NOMO-1 treated with DMSO at 0.1 percent for 48 hours (cell line): ENCODE measurements at regions not wholly inside any gene's neighbourhood (a gene's known extent, or its start where the extent isn't known, plus 50 kb on each side); places are given as distances from the start of the nearest gene placed in this dataset.
"Not testable (repeated sequence)": the region's sequence is repeated elsewhere in the genome, so short reads cannot be mapped to it uniquely, and the experiment has no call there.

Experiments used
- DNase-seq: peaks from one replicate; lab custom pipeline; 2025; ENCODE audit not compliant: unreplicated experiment; lab: John Stamatoyannopoulos, UW

DNA sequence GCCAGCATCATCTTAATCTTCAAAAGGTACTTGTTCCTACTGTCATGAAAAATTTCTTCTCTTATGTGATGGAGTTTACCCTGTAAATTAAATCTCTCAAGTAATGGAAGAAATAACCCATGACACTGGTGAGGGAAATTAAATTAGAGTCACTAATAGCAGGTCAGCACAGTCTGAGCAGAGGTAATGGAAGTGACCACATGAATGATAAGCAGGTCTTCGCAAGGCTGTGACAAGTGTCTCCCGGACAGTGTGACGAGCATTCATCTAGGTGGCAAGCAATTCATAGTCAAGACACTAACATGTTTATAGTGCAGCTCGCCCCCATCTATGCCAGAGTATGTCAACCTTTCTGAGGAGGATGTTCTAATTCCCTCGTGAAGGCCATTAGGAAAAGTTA is 249.2 kb downstream of the FRK start:
- no peak for DNase-seq

GRCh38 chr6:115798229-115798628 is 262.5 kb downstream of the FRK start:
- no peak for DNase-seq

GRCh38 chr6:115796829-115797228 is 263.9 kb downstream of the FRK start:
- no peak for DNase-seq

GRCh38 chr6:115796061-115796460 is 264.6 kb downstream of the FRK start:
- DNase-seq: no peak

- DNase-seq: no peak
Observed at GRCh38 chr6:115783402-115784061, 277.2 kb downstream of the FRK start.

DNA sequence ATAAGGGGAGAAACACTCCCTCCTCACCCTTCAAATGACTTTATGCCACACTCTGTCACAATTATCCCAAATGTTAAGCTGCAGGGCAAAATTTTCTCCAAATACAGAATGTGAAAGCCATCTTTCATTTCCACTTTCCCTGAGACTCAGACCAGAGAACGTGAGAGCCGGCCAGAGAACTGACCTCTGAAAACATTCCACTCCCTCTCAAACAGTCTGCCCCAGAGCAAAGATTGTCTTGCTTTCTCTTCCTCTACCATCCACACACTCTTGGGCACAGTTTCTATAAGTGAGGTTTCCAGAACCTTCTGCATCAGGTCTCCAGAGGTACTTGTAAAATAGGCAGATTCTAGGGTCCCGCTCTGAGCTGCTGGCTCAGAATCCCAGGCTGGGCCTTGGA is 278.1 kb downstream of the FRK start:
- DNase-seq: no peak

GRCh38 chr6:115773741-115774140 is 286.9 kb downstream of the FRK start:
- DNase-seq: no peak

DNA sequence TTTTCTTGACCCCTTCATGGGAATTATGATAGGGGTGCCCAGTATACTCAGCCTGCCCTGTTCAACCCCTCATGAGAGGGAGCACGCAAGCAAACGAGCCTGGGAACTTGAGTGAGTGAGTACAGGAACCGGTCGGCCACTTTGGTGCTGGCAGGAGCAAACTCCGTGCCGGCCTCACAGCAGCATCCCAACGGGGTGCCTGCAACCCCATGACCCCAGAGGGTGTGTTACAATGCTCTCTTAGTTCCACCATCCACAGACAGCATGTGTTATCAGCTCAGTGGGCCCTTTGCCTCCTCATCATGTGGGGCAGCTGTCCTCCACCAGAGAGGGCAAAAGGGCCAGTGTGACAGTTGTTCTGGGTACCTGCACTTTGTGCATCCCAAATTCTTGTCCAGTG is 289.8 kb downstream of the FRK start:
- DNase-seq: no peak

DNA sequence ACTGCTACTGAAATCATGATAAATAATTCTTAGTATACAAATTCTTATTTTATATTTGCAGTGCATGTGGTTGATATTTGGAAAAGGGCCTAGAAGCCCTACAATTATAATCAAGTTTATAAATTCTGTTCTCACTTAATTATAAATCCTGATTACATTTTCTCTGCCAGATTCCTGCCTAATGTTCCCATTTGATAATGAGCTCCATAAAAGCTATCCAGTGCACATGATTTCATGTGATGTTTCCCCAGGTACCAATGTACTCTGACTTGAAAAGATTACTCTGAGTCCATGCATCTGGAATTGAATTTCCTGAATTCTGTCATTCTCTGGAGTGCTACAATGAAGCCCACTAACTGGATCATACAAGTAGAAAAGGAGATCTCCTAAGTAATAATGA is 292.2 kb downstream of the FRK start:
- no peak for DNase-seq

GRCh38 chr6:115767931-115768330 is 292.8 kb downstream of the FRK start:
- DNase-seq: no peak

DNA sequence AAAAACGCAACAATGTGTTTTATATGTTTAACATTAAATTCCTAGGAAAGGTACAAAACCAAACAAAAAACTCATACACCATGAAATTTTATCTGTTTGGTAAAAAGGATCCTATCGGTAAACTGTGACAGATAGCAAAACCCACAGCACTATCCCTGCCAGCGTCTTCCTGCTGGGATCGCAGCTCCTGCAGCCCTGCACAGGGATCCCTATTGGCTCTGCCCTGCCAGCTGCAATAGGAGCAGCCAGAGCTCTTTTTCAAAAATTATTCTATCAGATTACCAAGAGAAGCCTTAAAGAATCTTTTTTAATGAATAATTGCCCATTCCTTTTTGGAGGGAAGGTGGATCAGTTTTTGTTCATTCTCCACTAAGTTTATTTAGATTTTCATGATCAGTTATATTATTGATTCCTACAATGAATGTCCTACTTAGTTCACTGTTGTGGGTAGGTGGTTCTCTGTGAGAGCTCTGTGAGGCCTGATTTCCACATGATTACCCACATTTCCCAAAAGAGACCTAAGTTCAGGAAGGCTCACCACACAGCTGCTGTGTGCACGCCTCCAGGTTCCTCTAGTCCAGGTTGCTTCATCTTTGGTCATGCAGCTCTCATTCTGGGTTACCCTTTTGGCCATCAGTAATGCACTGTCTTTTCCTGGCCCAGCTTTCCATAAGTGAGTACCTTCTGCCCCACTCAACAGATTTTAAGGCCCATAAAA is 293.8 kb downstream of the FRK start:
- DNase-seq: no peak

- no peak for DNase-seq
Observed at GRCh38 chr6:115765966-115766365, 294.7 kb downstream of the FRK start.

- DNase-seq: no peak
Observed at GRCh38 chr6:115759051-115759450, 301.6 kb downstream of the FRK start.

GRCh38 chr6:115753446-115753845 is 307.2 kb downstream of the FRK start:
- no peak for DNase-seq

- no peak for DNase-seq
Observed at GRCh38 chr6:115750946-115751345, 309.7 kb downstream of the FRK start.

GRCh38 chr6:115750292-115750691 is 310.4 kb downstream of the FRK start:
- DNase-seq: no peak

- DNase-seq: no peak
Observed at GRCh38 chr6:115747719-115748118, 313.0 kb downstream of the FRK start.

GRCh38 chr6:115746583-115746982 is 314.1 kb downstream of the FRK start:
- DNase-seq: not testable (repeated sequence)

GRCh38 chr6:115740907-115741306 is 319.8 kb downstream of the FRK start:
- DNase-seq: no peak

DNA sequence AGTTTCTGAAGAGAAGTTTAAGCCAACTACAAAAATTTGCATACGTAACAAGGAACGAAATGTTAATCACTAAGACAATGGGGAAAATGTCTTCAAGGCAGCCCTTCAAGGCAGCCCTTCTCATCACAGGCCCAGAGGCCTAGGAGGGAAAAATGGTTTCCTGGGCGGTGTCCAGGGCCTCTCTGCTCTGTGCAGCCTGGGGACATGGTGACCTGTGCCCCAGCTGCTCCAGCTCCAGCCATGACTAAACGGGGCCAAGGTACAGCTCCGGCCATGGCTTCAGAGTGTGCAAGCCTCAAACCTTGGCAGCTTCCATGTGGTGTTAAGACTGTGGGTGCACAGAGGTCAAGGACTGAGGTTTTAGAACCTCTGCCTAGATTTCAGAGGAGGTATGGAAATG is 325.1 kb downstream of the FRK start:
- DNase-seq: no peak

DNA sequence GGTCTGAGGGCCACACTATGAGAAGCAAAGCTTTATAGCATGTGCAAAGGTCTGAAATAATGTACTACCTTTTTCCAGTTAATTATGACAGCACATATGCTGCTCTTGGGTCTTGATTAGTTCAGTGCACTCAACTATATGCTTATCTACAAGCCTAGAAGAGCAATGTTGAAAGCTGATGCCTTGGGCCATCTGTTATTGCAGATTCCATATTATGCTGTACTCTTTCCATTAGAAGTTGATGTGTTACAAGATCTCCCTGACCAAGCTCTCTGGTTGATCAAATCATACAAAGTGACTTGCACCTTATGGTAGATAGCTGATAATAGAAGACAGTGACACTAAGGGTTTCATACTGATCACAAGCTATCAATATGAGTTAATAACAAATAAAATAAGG is 327.3 kb downstream of the FRK start:
- no peak for DNase-seq

DNA sequence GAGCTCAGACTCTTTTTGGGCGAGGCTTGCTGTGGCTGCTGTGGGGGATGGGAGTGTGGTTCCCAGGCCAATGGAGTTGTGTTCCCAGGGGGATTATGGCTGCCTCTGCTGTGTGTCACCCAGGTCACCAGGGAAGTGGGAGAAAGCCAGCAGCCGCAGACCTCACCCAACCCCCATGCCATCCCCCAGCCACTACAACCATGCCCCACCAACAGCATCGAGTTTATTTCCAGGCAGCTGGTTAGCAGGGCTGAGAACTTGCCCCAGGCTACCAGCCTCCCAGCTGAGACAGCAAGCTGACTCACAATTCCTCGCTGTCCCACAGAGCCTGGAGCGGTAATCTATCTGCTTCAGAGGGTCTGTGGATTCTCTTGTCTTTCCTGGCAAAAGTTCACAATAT is 331.7 kb downstream of the FRK start:
- DNase-seq: no peak

- no peak for DNase-seq
Observed at GRCh38 chr6:115728171-115728570, 332.5 kb downstream of the FRK start.
